H9 (cell line): ENCODE measurements at regions not wholly inside any gene's neighbourhood (a gene's known extent, or its start where the extent isn't known, plus 50 kb on each side); places are given as distances from the start of the nearest gene placed in this dataset.

ENCODE experiments used
- DNase-seq: peaks from one replicate; pipeline ENCODE4 v3.0.0-alpha.2; 2017
- H2AFZ ChIP-seq: one replicate; pipeline ENCODE4 v1.6.1; 2013; ENCODE audit warnings: mild to moderate bottlenecking, low read length, control low read depth, moderate library complexity
- H2AK5ac ChIP-seq: 2 replicates; pipeline ENCODE4 v1.6.1; 2013; ENCODE audit warnings: low read length, control low read depth, mixed read lengths; ENCODE audit not compliant: insufficient read length
- H2BK120ac ChIP-seq: one replicate; pipeline ENCODE4 v1.6.1; 2013; ENCODE audit warnings: low read depth, mild to moderate bottlenecking, low read length, control low read depth, inconsistent platforms; ENCODE audit not compliant: poor library complexity, severe bottlenecking
- H2BK12ac ChIP-seq: 2 replicates; pipeline ENCODE4 v1.6.1; 2013; ENCODE audit warnings: low read length, control low read depth, mixed read lengths, low read depth; ENCODE audit not compliant: insufficient read length
- H2BK15ac ChIP-seq: 2 replicates; pipeline ENCODE4 v1.6.1; 2013; ENCODE audit warnings: low read depth, low read length, control low read depth
- H2BK20ac ChIP-seq: one replicate; pipeline ENCODE4 v1.6.1; 2013; ENCODE audit warnings: low read depth, mild to moderate bottlenecking, low read length, control low read depth, inconsistent platforms; ENCODE audit not compliant: poor library complexity, severe bottlenecking
- H2BK5ac ChIP-seq: 2 replicates; pipeline ENCODE4 v1.6.1; 2013; ENCODE audit warnings: low read length, control low read depth, mixed read lengths; ENCODE audit not compliant: insufficient read length
- H3K14ac ChIP-seq: 2 replicates; pipeline ENCODE4 v1.6.1; 2013; ENCODE audit warnings: low read length, control low read depth; ENCODE audit not compliant: insufficient read depth
- H3K18ac ChIP-seq: 2 replicates; pipeline ENCODE4 v1.6.1; 2013; ENCODE audit warnings: low read depth, mild to moderate bottlenecking, mixed read lengths, low read length, control low read depth; ENCODE audit not compliant: insufficient read length
- H3K23ac ChIP-seq: 2 replicates; pipeline ENCODE4 v1.6.1; 2013; ENCODE audit warnings: low read length, control low read depth, mixed read lengths, low read depth; ENCODE audit not compliant: insufficient read length
- H3K23me2 ChIP-seq: 2 replicates; pipeline ENCODE4 v1.6.1; 2013; ENCODE audit warnings: low read depth, mild to moderate bottlenecking, mixed read lengths, low read length, control low read depth; ENCODE audit not compliant: insufficient read length, poor library complexity, severe bottlenecking
- H3K27ac ChIP-seq: 2 replicates; pipeline ENCODE4 v1.5.1; 2013; ENCODE audit warnings: low read length, control low read depth, mixed read lengths, low read depth; ENCODE audit not compliant: insufficient read length
- H3K27me3 ChIP-seq: 2 replicates; pipeline ENCODE4 v1.6.1; 2013; ENCODE audit warnings: low read length, control low read depth, inconsistent platforms; ENCODE audit not compliant: insufficient read depth
- H3K4ac ChIP-seq: 2 replicates; pipeline ENCODE4 v1.6.1; 2013; ENCODE audit warnings: low read depth, mild to moderate bottlenecking, control low read depth, inconsistent platforms, low read length, moderate library complexity
- H3K4me1 ChIP-seq: 2 replicates; pipeline ENCODE4 v1.6.1; 2013; ENCODE audit warnings: low read length, control low read depth, inconsistent platforms; ENCODE audit not compliant: insufficient read depth
- H3K4me2 ChIP-seq: 2 replicates; pipeline ENCODE4 v1.6.1; 2013; ENCODE audit warnings: low read length, control low read depth, mixed read lengths; ENCODE audit not compliant: insufficient read length, insufficient read depth
- H3K56ac ChIP-seq: 2 replicates; pipeline ENCODE4 v1.6.1; 2013; ENCODE audit warnings: low read depth, mild to moderate bottlenecking, mixed read lengths, low read length, control low read depth; ENCODE audit not compliant: insufficient read length
- H3K79me1 ChIP-seq: 2 replicates; pipeline ENCODE4 v1.6.1; 2013; ENCODE audit warnings: low read depth, mild to moderate bottlenecking, moderate library complexity, low read length, control low read depth, inconsistent platforms; ENCODE audit not compliant: insufficient read depth, poor library complexity, severe bottlenecking
- H3K79me2 ChIP-seq: 2 replicates; pipeline ENCODE4 v1.6.1; 2013; ENCODE audit warnings: low read length, control low read depth, inconsistent platforms; ENCODE audit not compliant: insufficient read depth
- H3K9ac ChIP-seq: 2 replicates; pipeline ENCODE4 v1.6.1; 2013; ENCODE audit warnings: low read length, control low read depth, mixed read lengths; ENCODE audit not compliant: insufficient read length; ENCODE audit errors: extremely low read depth
- H3K9me3 ChIP-seq: one replicate; pipeline ENCODE4 v1.6.1; 2013; ENCODE audit warnings: low read depth, low read length, inconsistent platforms; ENCODE audit not compliant: control insufficient read depth
- H3T11ph ChIP-seq: one replicate; pipeline ENCODE4 v1.6.1; 2013; ENCODE audit warnings: mild to moderate bottlenecking, low read length, control low read depth, inconsistent platforms
- H4K20me1 ChIP-seq: one replicate; pipeline ENCODE4 v1.6.1; 2013; ENCODE audit not compliant: control insufficient read depth, insufficient read length, insufficient read depth
- H4K5ac ChIP-seq: 2 replicates; pipeline ENCODE4 v1.6.1; 2013; ENCODE audit warnings: low read depth, mild to moderate bottlenecking, mixed read lengths, low read length, control low read depth; ENCODE audit not compliant: insufficient read length
- H4K8ac ChIP-seq: replicated peaks from 2 replicates; pipeline ENCODE4 v1.6.1; 2013; ENCODE audit warnings: low read length, control low read depth, mixed read lengths, low read depth; ENCODE audit not compliant: insufficient read length
- H4K91ac ChIP-seq: 2 replicates; pipeline ENCODE4 v1.6.1; 2013; ENCODE audit warnings: low read depth, mild to moderate bottlenecking, moderate library complexity, mixed read lengths, low read length, control low read depth; ENCODE audit not compliant: insufficient read length
- H3K27ac Mint-ChIP-seq, 3 experiments: 2 replicates in 2 of 3; 3 replicates in 1 of 3; pipeline ENCODE4 v1.8.0; 2020 to 2021; ENCODE audit warnings: mixed read lengths in 3 of 3, mild to moderate bottlenecking in 1 of 3, moderate library complexity in 1 of 3
- H3K27me3 Mint-ChIP-seq: 2 replicates; pipeline ENCODE4 v1.8.0; 2021; ENCODE audit warnings: low read depth, mild to moderate bottlenecking, moderate library complexity, mixed read lengths
- H3K36me3 Mint-ChIP-seq, 3 experiments: 2 replicates in 2 of 3; 3 replicates in 1 of 3; pipeline ENCODE4 v1.8.0; 2020 to 2021; ENCODE audit warnings: low read depth in 3 of 3, mixed read lengths in 3 of 3; ENCODE audit not compliant: insufficient read depth in 1 of 3
- H3K4me1 Mint-ChIP-seq, 2 experiments: 2 replicates each; pipeline ENCODE4 v1.8.0; 2020; ENCODE audit warnings: mixed read lengths in 2 of 2
- H3K4me3 Mint-ChIP-seq, 2 experiments: 2 replicates in 1 of 2; 3 replicates in 1 of 2; pipeline ENCODE4 v1.8.0; 2020 to 2021; ENCODE audit warnings: mild to moderate bottlenecking in 2 of 2, mixed read lengths in 2 of 2, moderate library complexity in 1 of 2
- H3K9me3 Mint-ChIP-seq, 2 experiments: 2 replicates in 1 of 2; 3 replicates in 1 of 2; pipeline ENCODE4 v1.8.0; 2020; ENCODE audit warnings: mild to moderate bottlenecking in 2 of 2, mixed read lengths in 2 of 2, moderate library complexity in 1 of 2
- WGBS: extraction: QIAGEN DNeasy Blood & Tissue Kit; methylation state at CpG from one replicate; pipeline ENCODE4 v1.1.7; 2013; ENCODE audit warnings: missing lambda C conversion rate, low lambda C conversion rate, mixed read lengths; ENCODE audit not compliant: insufficient read length; ENCODE audit errors: extremely low coverage; 5-methylcytosine and 5-hydroxymethylcytosine counted together
- TF ChIP-seq, protein P1 (sequence below): fragments of 200-600 bp; sonication (generic); conservative IDR thresholded peaks from 3 replicates; pipeline ENCODE4 v1.8.0; 2021; ENCODE audit warnings: antibody characterized with exemption, mild to moderate bottlenecking

DNA sequence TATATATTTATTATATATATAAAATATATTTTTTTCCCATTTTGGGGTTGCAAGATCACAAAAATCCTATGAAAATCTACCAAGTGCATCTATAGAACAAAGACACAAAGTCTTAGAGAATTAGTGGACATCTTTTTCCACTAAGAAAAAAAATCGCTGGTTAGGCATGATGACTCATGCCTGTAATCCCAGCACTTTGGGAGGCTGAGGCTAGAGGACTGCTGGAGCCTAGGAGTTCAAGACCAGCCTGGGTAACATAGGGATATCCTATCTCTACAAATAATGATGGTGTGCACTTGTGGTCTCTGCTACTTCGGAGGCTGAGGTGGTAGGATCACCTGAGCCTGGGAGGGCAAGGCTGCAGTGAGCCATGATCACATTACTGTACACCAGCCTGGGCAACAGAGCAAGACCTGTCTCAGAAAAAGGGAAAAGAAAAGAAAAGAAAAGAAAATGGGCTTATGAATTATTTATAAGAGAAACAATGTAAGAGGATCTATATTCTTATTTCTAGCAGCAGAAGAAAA, 185.1 kb upstream of the PSMD7 start:
- Histone ChIP-seq H4K91ac (no peak overlapping the region), H3K9ac (no peak overlapping the region), H3K4me2 (no peak overlapping the region), H3K79me1 (no peaks in the 10 kb centered on the region), H3K27ac (no peak overlapping the region), H2BK5ac (no peak overlapping the region), H3K23ac (no peak overlapping the region), H3K14ac (no peak overlapping the region), H3K56ac (no peak overlapping the region), H4K5ac (no peak overlapping the region), H3K79me2 (no peaks in the 10 kb centered on the region), H2BK120ac (no peak overlapping the region), H3K27me3 (no peaks in the 10 kb centered on the region), H4K8ac (no peak overlapping the region), H2AFZ (no peak overlapping the region), H3K9me3 (no peaks in the 10 kb centered on the region), H4K20me1 (no peaks in the 10 kb centered on the region), H2BK20ac (no peak overlapping the region), H2AK5ac (no peak overlapping the region), H3T11ph (no peak overlapping the region), H2BK15ac (no peak overlapping the region), H3K4ac (no peak overlapping the region), H2BK12ac (no peak overlapping the region), H3K18ac (no peak overlapping the region), H3K4me1 (no peaks in the 10 kb centered on the region), H3K23me2 (no peaks in the 10 kb centered on the region)
- Mint-ChIP-seq H3K27ac (peak overlapping the region in 1 of 3 experiments; percentile 80; a peak in 2 of 7 replicates), H3K4me3 (no peak overlapping the region), H3K9me3 (no peaks in the 10 kb centered on the region; a peak in 2 of 5 replicates), H3K4me1 (peaks cover 9 to 10% of the 10 kb centered on the region in 2 experiments), H3K27me3 (no peaks in the 10 kb centered on the region), H3K36me3 (no peaks in the 10 kb centered on the region)
- WGBS, result no CpG with 5 or more reads among the region's 2 CpGs
- TF ChIP-seq, protein P1, sequence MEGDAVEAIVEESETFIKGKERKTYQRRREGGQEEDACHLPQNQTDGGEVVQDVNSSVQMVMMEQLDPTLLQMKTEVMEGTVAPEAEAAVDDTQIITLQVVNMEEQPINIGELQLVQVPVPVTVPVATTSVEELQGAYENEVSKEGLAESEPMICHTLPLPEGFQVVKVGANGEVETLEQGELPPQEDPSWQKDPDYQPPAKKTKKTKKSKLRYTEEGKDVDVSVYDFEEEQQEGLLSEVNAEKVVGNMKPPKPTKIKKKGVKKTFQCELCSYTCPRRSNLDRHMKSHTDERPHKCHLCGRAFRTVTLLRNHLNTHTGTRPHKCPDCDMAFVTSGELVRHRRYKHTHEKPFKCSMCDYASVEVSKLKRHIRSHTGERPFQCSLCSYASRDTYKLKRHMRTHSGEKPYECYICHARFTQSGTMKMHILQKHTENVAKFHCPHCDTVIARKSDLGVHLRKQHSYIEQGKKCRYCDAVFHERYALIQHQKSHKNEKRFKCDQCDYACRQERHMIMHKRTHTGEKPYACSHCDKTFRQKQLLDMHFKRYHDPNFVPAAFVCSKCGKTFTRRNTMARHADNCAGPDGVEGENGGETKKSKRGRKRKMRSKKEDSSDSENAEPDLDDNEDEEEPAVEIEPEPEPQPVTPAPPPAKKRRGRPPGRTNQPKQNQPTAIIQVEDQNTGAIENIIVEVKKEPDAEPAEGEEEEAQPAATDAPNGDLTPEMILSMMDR, result no peak
- no peak for DNase-seq
